Memory B cell (primary cell): ENCODE measurements at regions not wholly inside any gene's neighbourhood (a gene's known extent, or its start where the extent isn't known, plus 50 kb on each side); places are given as distances from the start of the nearest gene placed in this dataset.
"Not testable (repeated sequence)": the region's sequence is repeated elsewhere in the genome, so short reads cannot be mapped to it uniquely, and the experiment has no call there.

Experiments
- ATAC-seq: fragments of 150-1000 bp; cut with Tn5 transposase; 2 replicates; pipeline ENCODE4 v1.10.0; 2021; ENCODE audit warnings: low read depth, mild to moderate bottlenecking, moderate library complexity
- DNase-seq, 2 donors: peaks; one replicate each; pipeline ENCODE4 v3.0.0; 2022; ENCODE audit warnings: low spot score in 2 of 2
- H3K27ac Mint-ChIP-seq: one replicate; pipeline ENCODE4 v1.8.0; 2022; ENCODE audit warnings: mild to moderate bottlenecking, moderate library complexity, mixed read lengths
- H3K27me3 Mint-ChIP-seq: one replicate; pipeline ENCODE4 v1.8.0; 2022; ENCODE audit warnings: mixed read lengths
- H3K36me3 Mint-ChIP-seq: one replicate; pipeline ENCODE4 v1.8.0; 2022; ENCODE audit warnings: mild to moderate bottlenecking, mixed read lengths
- H3K4me1 Mint-ChIP-seq: one replicate; pipeline ENCODE4 v1.8.0; 2022; ENCODE audit warnings: mixed read lengths
- H3K4me3 Mint-ChIP-seq: one replicate; pipeline ENCODE4 v1.8.0; 2022; ENCODE audit warnings: mild to moderate bottlenecking, moderate library complexity, mixed read lengths
- H3K9me3 Mint-ChIP-seq: one replicate; pipeline ENCODE4 v1.8.0; 2022; ENCODE audit warnings: mixed read lengths

GRCh38 chr13:91251573-91251972 is 95.9 kb upstream of the MIR17HG start:
- H3K27me3 Mint-ChIP-seq, H3K27ac Mint-ChIP-seq, H3K36me3 Mint-ChIP-seq, H3K4me3 Mint-ChIP-seq, H3K9me3 Mint-ChIP-seq, ATAC-seq, DNase-seq, H3K4me1 Mint-ChIP-seq: not testable (repeated sequence)

DNA sequence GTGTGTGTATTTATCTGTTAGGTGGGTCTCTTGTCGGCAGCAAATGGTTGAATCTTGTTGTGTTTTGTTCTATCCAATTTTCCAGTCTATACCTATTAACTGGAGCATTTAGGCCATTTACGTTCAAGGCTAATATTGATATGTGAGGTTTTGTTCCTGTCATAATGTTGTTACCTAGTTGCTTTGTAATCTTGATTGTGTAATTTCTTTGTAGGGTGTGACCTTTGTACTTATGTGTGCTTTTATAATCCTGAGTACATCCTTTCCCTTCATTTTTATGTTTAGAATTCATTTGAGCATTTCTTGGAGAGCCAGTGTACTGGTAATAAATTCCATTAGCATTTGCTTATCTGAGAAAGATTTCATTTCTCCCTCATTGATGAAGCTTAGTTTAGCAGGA is 83.0 kb upstream of the MIR17HG start:
- ATAC-seq (no peak), DNase-seq (no peak)
- H3K4me3 Mint-ChIP-seq, result no peak overlapping the region
- peaks cover 2% of the 10 kb centered on the region for H3K27me3 Mint-ChIP-seq
- no peaks in the 10 kb centered on the region for H3K4me1 Mint-ChIP-seq
- no peak overlapping the region for H3K27ac Mint-ChIP-seq
- peaks cover 13% of the 10 kb centered on the region for H3K9me3 Mint-ChIP-seq
- no peaks in the 10 kb centered on the region for H3K36me3 Mint-ChIP-seq

DNA sequence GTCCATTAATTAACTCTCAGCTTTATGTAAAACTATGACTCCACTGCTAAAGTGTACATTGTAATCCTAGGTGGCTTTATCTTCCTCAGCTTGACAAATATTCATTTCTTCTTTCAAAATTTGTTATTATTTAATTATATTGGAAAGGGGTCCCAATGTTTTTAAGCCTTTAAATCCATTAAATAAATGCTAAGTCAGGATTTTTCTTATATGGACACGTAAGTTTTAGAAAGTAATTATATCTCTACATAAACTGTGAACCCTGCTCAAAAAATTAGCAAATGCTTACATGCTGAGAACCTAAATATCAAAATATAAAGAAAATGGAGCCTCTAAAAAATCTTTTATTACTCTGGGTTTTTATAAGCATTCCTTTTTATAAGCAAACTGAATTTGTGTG is 78.2 kb upstream of the MIR17HG start:
- peaks cover 3% of the 10 kb centered on the region for H3K9me3 Mint-ChIP-seq
- peaks cover 2% of the 10 kb centered on the region for H3K27me3 Mint-ChIP-seq
- no peaks in the 10 kb centered on the region for H3K36me3 Mint-ChIP-seq
- H3K27ac Mint-ChIP-seq, result no peak overlapping the region
- no peak for DNase-seq
- H3K4me3 Mint-ChIP-seq, result no peak overlapping the region
- H3K4me1 Mint-ChIP-seq, result no peaks in the 10 kb centered on the region
- no peak for ATAC-seq

DNA sequence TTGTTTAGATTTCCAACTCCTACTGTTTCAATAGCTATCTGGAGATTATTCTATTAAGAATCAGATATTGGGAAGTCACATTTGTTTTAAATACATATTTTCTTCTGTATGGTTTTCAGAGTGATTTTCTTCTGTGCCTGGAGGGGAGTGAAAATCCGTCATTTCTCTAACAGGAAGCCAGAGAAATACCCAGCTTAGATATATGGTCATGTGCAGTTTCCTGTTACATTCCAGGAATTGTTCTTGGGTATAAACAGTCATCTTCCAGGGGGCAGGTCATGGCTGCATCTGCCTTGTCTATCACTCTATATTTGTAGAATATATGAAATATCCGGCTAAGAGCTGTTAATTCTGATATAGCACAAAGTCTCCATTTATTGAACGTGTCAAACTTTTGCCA is 77.5 kb upstream of the MIR17HG start:
- ATAC-seq, result no peak
- Mint-ChIP-seq H3K27me3 (no peaks in the 10 kb centered on the region), H3K27ac (no peak overlapping the region), H3K36me3 (no peaks in the 10 kb centered on the region), H3K4me3 (no peak overlapping the region), H3K9me3 (no peaks in the 10 kb centered on the region), H3K4me1 (no peaks in the 10 kb centered on the region)
- no peak for DNase-seq

DNA sequence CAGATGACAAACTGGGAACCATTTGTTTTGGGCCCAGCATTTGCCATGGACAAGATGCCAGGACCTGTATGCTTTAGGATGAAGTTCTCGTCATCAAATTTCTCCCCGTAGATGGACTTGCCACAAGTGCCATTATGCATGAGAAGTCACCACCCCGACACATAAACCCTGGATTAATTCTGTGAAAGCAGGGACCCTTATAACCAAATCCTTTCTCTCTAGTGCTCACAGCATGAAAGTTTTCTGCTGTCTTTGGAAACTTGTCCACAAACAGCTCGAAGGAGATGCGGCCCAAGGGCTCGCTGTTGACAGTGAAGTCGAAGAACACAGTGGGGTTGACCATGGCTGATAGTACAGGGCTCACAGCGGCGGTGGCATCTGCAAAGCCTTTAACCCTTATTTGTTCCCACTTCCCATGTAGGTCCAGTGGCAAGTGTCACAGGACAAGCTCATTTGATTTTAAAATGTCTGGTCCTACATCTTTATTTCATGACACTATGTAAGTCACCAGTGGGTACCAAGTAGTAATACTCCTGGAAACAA is 75.2 kb upstream of the MIR17HG start:
- H3K36me3 Mint-ChIP-seq, result no peaks in the 10 kb centered on the region
- no peaks in the 10 kb centered on the region for H3K4me1 Mint-ChIP-seq
- DNase-seq (no peak), ATAC-seq (no peak)
- H3K9me3 Mint-ChIP-seq, result peaks cover under 1% of the 10 kb centered on the region
- H3K27ac Mint-ChIP-seq, result no peak overlapping the region
- H3K4me3 Mint-ChIP-seq, result no peak overlapping the region
- H3K27me3 Mint-ChIP-seq, result no peaks in the 10 kb centered on the region

DNA sequence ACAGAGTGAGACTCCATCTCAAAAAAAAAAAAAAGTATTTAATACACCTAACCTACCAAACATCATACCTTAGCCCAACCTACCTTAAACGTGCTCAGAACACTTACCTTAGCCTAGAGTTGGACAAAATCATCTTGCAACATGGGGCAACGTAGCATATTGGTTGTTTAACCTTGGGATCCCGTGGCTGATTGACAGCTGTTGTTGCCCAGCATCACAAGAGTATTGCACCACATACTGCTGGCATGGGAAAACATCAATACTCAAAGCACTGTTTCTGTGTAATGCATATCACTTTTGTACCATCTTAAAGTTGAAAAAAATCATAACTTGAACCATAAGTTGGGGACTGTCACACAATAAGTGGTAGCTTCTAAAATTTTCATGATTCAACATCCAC is 73.8 kb upstream of the MIR17HG start:
- Mint-ChIP-seq H3K4me1 (no peaks in the 10 kb centered on the region), H3K27me3 (no peaks in the 10 kb centered on the region), H3K9me3 (peaks cover 5% of the 10 kb centered on the region), H3K36me3 (no peaks in the 10 kb centered on the region), H3K27ac (no peak overlapping the region), H3K4me3 (no peak overlapping the region)
- DNase-seq (no peak), ATAC-seq (no peak)

GRCh38 chr13:91277013-91277676 is 70.3 kb upstream of the MIR17HG start:
- ATAC-seq (no peak), DNase-seq (no peak)
- H3K27me3 Mint-ChIP-seq, result no peaks in the 10 kb centered on the region
- no peaks in the 10 kb centered on the region for H3K4me1 Mint-ChIP-seq
- no peak overlapping the region for H3K27ac Mint-ChIP-seq
- no peak overlapping the region for H3K4me3 Mint-ChIP-seq
- peaks cover 5% of the 10 kb centered on the region for H3K9me3 Mint-ChIP-seq
- H3K36me3 Mint-ChIP-seq, result no peaks in the 10 kb centered on the region

DNA sequence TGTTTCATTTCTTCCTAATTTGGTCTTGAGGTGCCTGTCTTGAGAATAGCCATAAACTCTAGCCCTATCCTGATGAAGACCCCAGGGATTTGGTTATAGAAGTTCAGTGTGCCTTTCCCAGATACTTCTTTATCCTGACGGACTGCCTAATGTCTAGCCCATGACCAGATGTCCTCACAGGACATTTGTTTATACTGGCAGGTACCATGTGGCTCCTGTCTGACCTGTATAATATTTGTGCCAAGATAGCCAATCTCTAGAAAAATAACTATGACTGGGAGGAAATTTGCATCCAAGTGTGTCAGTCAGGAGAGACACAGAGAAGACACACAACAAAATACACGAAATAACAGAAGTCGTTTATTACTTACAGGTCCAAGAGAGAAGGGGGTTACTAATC is 69.2 kb upstream of the MIR17HG start:
- no peak for ATAC-seq
- no peak for DNase-seq
- H3K4me1 Mint-ChIP-seq, result no peaks in the 10 kb centered on the region
- H3K27me3 Mint-ChIP-seq, result peaks cover 1% of the 10 kb centered on the region
- no peak overlapping the region for H3K4me3 Mint-ChIP-seq
- no peaks in the 10 kb centered on the region for H3K36me3 Mint-ChIP-seq
- no peak overlapping the region for H3K27ac Mint-ChIP-seq
- peaks cover 5% of the 10 kb centered on the region for H3K9me3 Mint-ChIP-seq

- Mint-ChIP-seq H3K4me1 (no peaks in the 10 kb centered on the region), H3K4me3 (no peak overlapping the region), H3K36me3 (no peaks in the 10 kb centered on the region), H3K9me3 (peaks cover 5% of the 10 kb centered on the region), H3K27ac (no peak overlapping the region), H3K27me3 (peaks cover 3% of the 10 kb centered on the region)
- no peak for ATAC-seq
- DNase-seq, result no peak
Measured at GRCh38 chr13:91278888-91279287, 68.6 kb upstream of the MIR17HG start.

GRCh38 chr13:91280801-91281200 is 66.7 kb upstream of the MIR17HG start:
- Mint-ChIP-seq H3K9me3 (peaks cover 5% of the 10 kb centered on the region), H3K27ac (no peak overlapping the region), H3K36me3 (no peaks in the 10 kb centered on the region), H3K27me3 (peaks cover 10% of the 10 kb centered on the region), H3K4me3 (no peak overlapping the region), H3K4me1 (no peaks in the 10 kb centered on the region)
- ATAC-seq (no peak), DNase-seq (no peak)

DNA sequence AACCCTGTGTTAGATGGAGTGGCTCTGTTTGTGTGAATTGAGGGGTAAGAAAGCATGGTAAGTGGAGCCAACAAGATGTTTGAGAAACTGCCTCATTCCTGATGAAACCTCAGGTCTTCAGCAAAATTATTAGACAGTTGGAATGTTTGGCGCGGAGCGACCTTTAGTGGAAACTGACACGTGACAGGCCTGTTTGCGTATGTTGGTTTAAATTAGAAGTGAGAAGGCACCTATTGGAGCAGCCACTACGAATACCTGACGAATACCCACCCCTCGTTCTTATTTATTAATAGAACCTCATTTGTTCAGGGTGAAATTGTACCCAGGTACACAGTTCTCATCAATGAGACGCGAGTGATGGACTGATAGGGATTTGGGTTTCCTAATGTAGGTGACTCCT is 63.2 kb upstream of the MIR17HG start:
- H3K4me3 Mint-ChIP-seq, result no peak overlapping the region
- DNase-seq, result no peak
- no peak for ATAC-seq
- H3K27me3 Mint-ChIP-seq, result peaks cover 11% of the 10 kb centered on the region
- no peaks in the 10 kb centered on the region for H3K36me3 Mint-ChIP-seq
- peaks cover 2% of the 10 kb centered on the region for H3K9me3 Mint-ChIP-seq
- no peaks in the 10 kb centered on the region for H3K4me1 Mint-ChIP-seq
- no peak overlapping the region for H3K27ac Mint-ChIP-seq

DNA sequence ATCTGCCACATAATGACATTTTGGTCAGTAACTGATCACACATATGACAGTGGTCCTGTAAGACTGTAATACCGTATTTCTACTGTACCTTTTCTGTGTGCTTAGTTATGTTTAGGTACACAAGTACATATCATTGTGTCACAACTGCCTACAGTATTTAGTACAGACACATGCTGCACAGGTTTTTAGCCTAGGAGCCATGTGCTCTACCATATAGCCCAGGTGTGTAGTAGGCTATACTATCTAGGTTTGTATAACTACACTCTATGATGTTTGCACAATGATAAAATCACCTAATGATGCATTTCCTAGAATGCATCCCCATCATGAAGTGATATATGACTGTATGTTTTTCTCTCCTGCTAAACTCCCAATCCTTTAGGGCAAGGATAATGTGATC is 61.2 kb upstream of the MIR17HG start:
- Mint-ChIP-seq H3K27me3 (peaks cover 14% of the 10 kb centered on the region), H3K27ac (no peak overlapping the region), H3K4me1 (no peaks in the 10 kb centered on the region), H3K9me3 (peaks cover 2% of the 10 kb centered on the region), H3K4me3 (no peak overlapping the region), H3K36me3 (no peaks in the 10 kb centered on the region)
- no peak for DNase-seq
- no peak for ATAC-seq

- Mint-ChIP-seq H3K27me3 (peaks cover 10% of the 10 kb centered on the region), H3K27ac (no peak overlapping the region), H3K36me3 (no peaks in the 10 kb centered on the region), H3K4me1 (no peaks in the 10 kb centered on the region), H3K9me3 (peaks cover 2% of the 10 kb centered on the region), H3K4me3 (no peak overlapping the region)
- DNase-seq, result no peak
- no peak for ATAC-seq
Measured at GRCh38 chr13:91291078-91291477, 56.4 kb upstream of the MIR17HG start.

- Mint-ChIP-seq H3K27me3 (peaks cover 11% of the 10 kb centered on the region), H3K36me3 (no peaks in the 10 kb centered on the region), H3K9me3 (peaks cover 2% of the 10 kb centered on the region), H3K27ac (no peak overlapping the region), H3K4me3 (no peak overlapping the region), H3K4me1 (no peaks in the 10 kb centered on the region)
- DNase-seq (no peak), ATAC-seq (no peak)
Measured at GRCh38 chr13:91292630-91293221, 54.8 kb upstream of the MIR17HG start.
